ENCODE measurements at regions not wholly inside any gene's neighbourhood (a gene's known extent, or its start where the extent isn't known, plus 50 kb on each side); places are given as distances from the start of the nearest gene placed in this dataset.

GRCh38 chr2:156003780-156004179 is 328.7 kb downstream of the NR4A2 start:
- TF ChIP-seq ZNF124 (CRISPR knock-in tag; IDR thresholded peaks at IDR 0.05): no peak
- H3K36me3 ChIP-seq (ENCODE audit: control insufficient read depth, insufficient read depth, low read length): no peaks in the 10 kb centered on the region
- no peaks in the 10 kb centered on the region for H3K27me3 ChIP-seq (ENCODE audit: control insufficient read depth in 2 of 2, insufficient read depth in 2 of 2, low read length in 2 of 2)
- no peak overlapping the region for H2AFZ ChIP-seq (ENCODE audit: low read depth, low read length)
- DNase-seq (ENCODE audit: extremely low read depth in 1 of 4, low spot score in 3 of 4): no peak
- H4K20me1 ChIP-seq (replicated peaks; ENCODE audit: control insufficient read depth, insufficient read depth, low read length): no peaks in the 10 kb centered on the region
- no peak overlapping the region for H3K4me2 ChIP-seq (ENCODE audit: insufficient read depth, low read length)
- POLR2A ChIA-PET: no interaction called here
- 3% methylated on average over 4 of the region's 4 CpGs for WGBS (ENCODE audit: insufficient coverage, low coverage, missing lambda C conversion rate)
- no peak overlapping the region for H3K9ac ChIP-seq (ENCODE audit: insufficient read depth in 1 of 2, low read depth in 2 of 2, low read length in 2 of 2)
- no peak for ATAC-seq
- H3K9me3 ChIP-seq (replicated peaks; ENCODE audit: control insufficient read depth, insufficient read depth, low read depth, low read length): no peaks in the 10 kb centered on the region
- peaks cover 0 to 6% of the 10 kb centered on the region in 2 experiments; a peak in 1 of 5 replicates for H3K4me1 ChIP-seq (replicated peaks in 1 of 2; ENCODE audit: control insufficient read depth in 2 of 2, insufficient read depth in 2 of 2, low read length in 2 of 2)
- no peak for FAIRE-seq
- intact Hi-C loops (cut with micrococcal nuclease): no loop called here
- no peaks in the 10 kb centered on the region for H3K9me1 ChIP-seq (ENCODE audit: control insufficient read depth, insufficient read depth, low read length)
- in situ Hi-C loops (cut with MboI): no loop called here
- H3K4me3 ChIP-seq: no peak overlapping the region
- no TSS peak for BruUV-seq (replicated peaks)
- H3K27ac ChIP-seq (ENCODE audit: extremely low read depth, low read depth, low read length): no peak overlapping the region
- H3K79me2 ChIP-seq (ENCODE audit: control insufficient read depth, insufficient read depth, low read length): no peaks in the 10 kb centered on the region
- CTCF ChIA-PET (ENCODE audit: low intra/inter-chr PET ratio): no interaction called here

- no peak overlapping the region for H2AFZ ChIP-seq (ENCODE audit: low read depth, low read length)
- no peaks in the 10 kb centered on the region for H3K9me1 ChIP-seq (ENCODE audit: control insufficient read depth, insufficient read depth, low read length)
- in situ Hi-C loops (cut with MboI): no loop called here
- no peaks in the 10 kb centered on the region for H3K36me3 ChIP-seq (ENCODE audit: control insufficient read depth, insufficient read depth, low read length)
- no peaks in the 10 kb centered on the region for H4K20me1 ChIP-seq (replicated peaks; ENCODE audit: control insufficient read depth, insufficient read depth, low read length)
- no peak overlapping the region for H3K4me3 ChIP-seq
- H3K9ac ChIP-seq (ENCODE audit: insufficient read depth in 1 of 2, low read depth in 2 of 2, low read length in 2 of 2): no peak overlapping the region
- no peak for FAIRE-seq
- H3K4me2 ChIP-seq (ENCODE audit: insufficient read depth, low read length): no peak overlapping the region
- CTCF ChIA-PET (ENCODE audit: low intra/inter-chr PET ratio): no interaction called here
- WGBS (ENCODE audit: insufficient coverage, low coverage, missing lambda C conversion rate): 0% methylated on average over 1 of the region's 1 CpG
- TF ChIP-seq RBM39 (optimal IDR thresholded peaks at IDR 0.05; ENCODE audit: low read depth, low read length): no peak
- no peak for TF ChIP-seq FOXP1 (CRISPR knock-in tag; IDR thresholded peaks at IDR 0.05)
- no peak for TF ChIP-seq ZNF174 (CRISPR knock-in tag; IDR thresholded peaks at IDR 0.05)
- no peak for TF ChIP-seq ZNF445 (CRISPR knock-in tag; IDR thresholded peaks at IDR 0.05; ENCODE audit: low read depth)
- TF ChIP-seq PCBP2 (IDR thresholded peaks at IDR 0.05; ENCODE audit: low read depth, low read length, poor library complexity, severe bottlenecking): peak; percentile 81
- no peak for TF ChIP-seq PTBP1 (IDR thresholded peaks at IDR 0.05; ENCODE audit: low read depth, low read length)
- peak; percentile 85 for TF ChIP-seq HNRNPK (IDR thresholded peaks at IDR 0.05; ENCODE audit: low read depth, low read length, poor library complexity, severe bottlenecking)
- TF ChIP-seq BRF1 (IDR thresholded peaks at IDR 0.05; ENCODE audit: borderline replicate concordance, extremely low read depth, insufficient read length): no peak
- POLR2A ChIA-PET: no interaction called here
- no peaks in the 10 kb centered on the region for H3K27me3 ChIP-seq (ENCODE audit: control insufficient read depth in 2 of 2, insufficient read depth in 2 of 2, low read length in 2 of 2)
- intact Hi-C loops (cut with micrococcal nuclease): no loop called here
- H3K4me1 ChIP-seq (replicated peaks in 1 of 2; ENCODE audit: control insufficient read depth in 2 of 2, insufficient read depth in 2 of 2, low read length in 2 of 2): peaks cover 0 to 5% of the 10 kb centered on the region in 2 experiments; a peak in 1 of 5 replicates
- BruUV-seq (replicated peaks): no TSS peak
- no peak overlapping the region for H3K27ac ChIP-seq (ENCODE audit: extremely low read depth, low read depth, low read length)
- H3K79me2 ChIP-seq (ENCODE audit: control insufficient read depth, insufficient read depth, low read length): no peaks in the 10 kb centered on the region
- no peak for ATAC-seq
- no peak for DNase-seq (ENCODE audit: extremely low read depth in 1 of 4, low spot score in 3 of 4)
- H3K9me3 ChIP-seq (replicated peaks; ENCODE audit: control insufficient read depth, insufficient read depth, low read depth, low read length): no peaks in the 10 kb centered on the region
These were observed 330.7 kb downstream of the NR4A2 start for GRCh38 chr2:156001851-156002250.

All from K562 (cell line).